Smooth muscle cell (in vitro differentiated cells): ENCODE measurements at regions not wholly inside any gene's neighbourhood (a gene's known extent, or its start where the extent isn't known, plus 50 kb on each side); places are given as distances from the start of the nearest gene placed in this dataset.

ENCODE experiments used
- DNase-seq: peaks from one replicate; lab custom pipeline; 2025; ENCODE audit not compliant: unreplicated experiment; lab: John Stamatoyannopoulos, UW
- H2AFZ ChIP-seq: fragments of 200-600 bp; sonication (generic); 2 replicates; pipeline ENCODE4 v1.6.0; 2016; ENCODE audit warnings: antibody characterized with exemption, low read depth, mild to moderate bottlenecking
- H3F3A ChIP-seq: fragments of 200-600 bp; sonication (generic); 2 replicates; pipeline ENCODE4 v1.6.0; 2017; ENCODE audit warnings: antibody characterized with exemption, low read depth
- H3K27ac ChIP-seq: fragments of 200-600 bp; sonication (generic); 2 replicates; pipeline ENCODE4 v1.5.1; 2016; ENCODE audit warnings: low read depth, mild to moderate bottlenecking
- H3K27me3 ChIP-seq: fragments of 200-600 bp; sonication (generic); 2 replicates; pipeline ENCODE4 v1.6.1; 2016; ENCODE audit warnings: low read depth, mild to moderate bottlenecking
- H3K36me3 ChIP-seq: fragments of 200-600 bp; sonication (generic); 2 replicates; pipeline ENCODE4 v1.5.1; 2016; ENCODE audit warnings: low read depth
- H3K4me1 ChIP-seq: fragments of 200-600 bp; sonication (generic); 2 replicates; pipeline ENCODE4 v1.5.1; 2016; ENCODE audit warnings: low read depth
- H3K4me2 ChIP-seq: fragments of 200-600 bp; sonication (generic); 2 replicates; pipeline ENCODE4 v1.6.0; 2016; ENCODE audit warnings: mild to moderate bottlenecking
- H3K4me3 ChIP-seq: fragments of 200-600 bp; sonication (generic); 2 replicates; pipeline ENCODE4 v1.5.1; 2016; ENCODE audit warnings: mild to moderate bottlenecking
- H3K79me2 ChIP-seq: fragments of 200-600 bp; sonication (generic); 2 replicates; pipeline ENCODE4 v1.6.0; 2016; ENCODE audit warnings: low read depth, mild to moderate bottlenecking
- H3K9ac ChIP-seq: fragments of 200-600 bp; sonication (generic); 2 replicates; pipeline ENCODE4 v1.6.0; 2016; ENCODE audit warnings: low read depth
- H3K9me3 ChIP-seq: fragments of 200-600 bp; sonication (generic); replicated peaks from 2 replicates; pipeline ENCODE4 v1.5.1; 2016; ENCODE audit warnings: low read depth
- H4K20me1 ChIP-seq: fragments of 200-600 bp; sonication (generic); 2 replicates; pipeline ENCODE4 v1.6.0; 2016; ENCODE audit warnings: low read depth
- WGBS: methylation state at CpG from one replicate; pipeline ENCODE4 v1.1.7; 2016; ENCODE audit warnings: low lambda C conversion rate; 5-methylcytosine and 5-hydroxymethylcytosine counted together
- TF ChIP-seq, protein P1 (sequence below): fragments of 200-600 bp; sonication (generic); IDR thresholded peaks from 2 replicates; pipeline ENCODE4 v1.5.1; 2017; ENCODE audit warnings: borderline replicate concordance, mild to moderate bottlenecking, antibody characterized with exemption; ENCODE audit not compliant: insufficient read depth, poor library complexity, severe bottlenecking

DNA sequence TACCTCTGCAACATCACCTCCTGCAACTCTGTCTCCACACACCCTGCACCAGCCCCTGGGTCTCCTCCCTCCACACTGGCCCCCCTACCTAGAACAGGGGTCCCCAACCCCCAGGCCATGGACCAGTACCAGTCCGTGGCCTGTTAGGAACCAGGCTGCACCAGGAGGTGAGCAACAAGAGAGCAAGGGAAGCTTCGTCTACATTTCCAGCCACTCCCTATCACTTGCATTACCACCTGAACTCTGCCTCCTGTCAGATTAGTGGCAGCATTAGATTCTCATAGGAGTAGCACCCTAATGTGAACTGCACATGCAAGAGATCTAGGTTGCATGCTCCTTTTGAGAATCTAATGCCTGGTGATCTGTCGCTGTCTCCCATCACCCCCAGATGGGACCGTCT lies 108.8 kb upstream of the WDR11 start:
- H4K20me1 ChIP-seq: no peaks in the 10 kb centered on the region
- no peaks in the 10 kb centered on the region for H3K79me2 ChIP-seq
- peaks cover 22% of the 10 kb centered on the region for H3K27me3 ChIP-seq
- H3K4me3 ChIP-seq: no peak overlapping the region
- H3K4me1 ChIP-seq: no peaks in the 10 kb centered on the region
- no peak overlapping the region for H2AFZ ChIP-seq
- no peak overlapping the region for H3K9ac ChIP-seq
- 90% methylated on average over 4 of the region's 4 CpGs for WGBS
- DNase-seq: no peak
- H3K4me2 ChIP-seq: no peak overlapping the region
- TF ChIP-seq, protein P1, sequence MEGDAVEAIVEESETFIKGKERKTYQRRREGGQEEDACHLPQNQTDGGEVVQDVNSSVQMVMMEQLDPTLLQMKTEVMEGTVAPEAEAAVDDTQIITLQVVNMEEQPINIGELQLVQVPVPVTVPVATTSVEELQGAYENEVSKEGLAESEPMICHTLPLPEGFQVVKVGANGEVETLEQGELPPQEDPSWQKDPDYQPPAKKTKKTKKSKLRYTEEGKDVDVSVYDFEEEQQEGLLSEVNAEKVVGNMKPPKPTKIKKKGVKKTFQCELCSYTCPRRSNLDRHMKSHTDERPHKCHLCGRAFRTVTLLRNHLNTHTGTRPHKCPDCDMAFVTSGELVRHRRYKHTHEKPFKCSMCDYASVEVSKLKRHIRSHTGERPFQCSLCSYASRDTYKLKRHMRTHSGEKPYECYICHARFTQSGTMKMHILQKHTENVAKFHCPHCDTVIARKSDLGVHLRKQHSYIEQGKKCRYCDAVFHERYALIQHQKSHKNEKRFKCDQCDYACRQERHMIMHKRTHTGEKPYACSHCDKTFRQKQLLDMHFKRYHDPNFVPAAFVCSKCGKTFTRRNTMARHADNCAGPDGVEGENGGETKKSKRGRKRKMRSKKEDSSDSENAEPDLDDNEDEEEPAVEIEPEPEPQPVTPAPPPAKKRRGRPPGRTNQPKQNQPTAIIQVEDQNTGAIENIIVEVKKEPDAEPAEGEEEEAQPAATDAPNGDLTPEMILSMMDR: no peak
- H3F3A ChIP-seq: no peaks in the 10 kb centered on the region
- H3K27ac ChIP-seq: no peak overlapping the region
- no peaks in the 10 kb centered on the region for H3K9me3 ChIP-seq
- no peaks in the 10 kb centered on the region for H3K36me3 ChIP-seq

DNA sequence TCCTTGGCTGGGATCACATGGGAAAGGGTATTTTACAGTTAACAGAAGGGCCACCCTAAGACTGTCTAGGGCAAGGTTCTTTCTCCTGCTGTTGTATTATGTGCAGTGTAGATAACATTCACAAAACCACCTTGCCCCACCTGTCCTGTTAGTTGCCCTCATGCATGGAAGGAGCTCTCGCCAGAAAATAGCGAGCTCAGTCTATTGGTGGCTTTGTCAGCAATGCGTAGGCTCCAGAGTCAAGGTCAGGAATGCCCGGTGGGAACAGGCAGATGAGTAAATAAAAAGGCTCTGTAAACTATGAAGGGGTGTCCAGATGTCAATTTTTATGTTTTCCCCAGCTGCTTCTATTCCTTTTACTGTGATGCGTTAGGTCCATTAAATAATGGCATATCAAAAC lies 107.1 kb upstream of the WDR11 start:
- no peaks in the 10 kb centered on the region for H3K79me2 ChIP-seq
- H3K4me1 ChIP-seq: no peaks in the 10 kb centered on the region
- no peak overlapping the region for H2AFZ ChIP-seq
- TF ChIP-seq, protein P1: no peak
- no peak overlapping the region for H3K27ac ChIP-seq
- no peak overlapping the region for H3K4me2 ChIP-seq
- H3K27me3 ChIP-seq: peaks cover 26% of the 10 kb centered on the region
- H3K36me3 ChIP-seq: no peaks in the 10 kb centered on the region
- no peaks in the 10 kb centered on the region for H4K20me1 ChIP-seq
- WGBS: 94% methylated on average over 5 of the region's 5 CpGs
- H3K4me3 ChIP-seq: no peak overlapping the region
- H3K9ac ChIP-seq: no peak overlapping the region
- DNase-seq: no peak
- H3K9me3 ChIP-seq: no peaks in the 10 kb centered on the region
- H3F3A ChIP-seq: no peaks in the 10 kb centered on the region

DNA sequence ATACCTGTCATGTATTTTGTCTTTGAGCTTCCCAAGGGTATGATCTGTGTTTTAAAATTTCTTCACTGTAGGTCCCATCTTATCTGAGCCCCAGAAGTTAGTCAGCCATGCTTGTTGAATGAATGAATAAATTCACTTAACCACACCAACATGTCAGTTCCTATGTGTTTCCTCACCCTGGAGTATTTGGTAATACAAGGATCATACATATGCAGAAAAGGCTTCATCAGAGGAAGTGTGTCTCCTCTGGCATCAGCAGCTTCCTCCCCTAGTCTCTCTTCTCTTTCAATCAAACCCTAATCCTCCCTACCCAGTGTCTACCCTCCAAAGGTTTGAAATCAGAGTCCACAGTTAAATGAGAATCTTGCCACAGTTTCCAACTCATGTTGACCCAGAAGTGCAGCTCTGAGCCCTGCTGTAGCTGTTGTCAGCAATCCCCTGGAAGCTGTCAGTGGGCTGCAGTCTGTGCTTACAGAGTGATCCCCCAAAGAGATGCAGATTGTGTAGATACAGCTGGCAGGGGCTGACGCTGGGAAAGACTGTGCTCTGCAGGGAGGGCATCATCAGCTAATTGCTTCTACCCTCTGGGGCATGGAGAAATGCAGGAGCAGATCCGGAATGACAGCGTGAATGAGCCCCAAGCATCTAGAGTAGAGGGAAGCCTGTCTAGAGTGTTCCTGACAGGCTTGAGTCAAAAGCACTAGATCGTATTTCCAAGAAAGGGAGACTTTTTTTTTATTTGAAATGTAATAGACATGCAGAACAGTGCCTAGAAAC lies 105.0 kb upstream of the WDR11 start:
- Histone ChIP-seq H3K79me2 (no peaks in the 10 kb centered on the region), H3K4me1 (no peaks in the 10 kb centered on the region), H3F3A (no peaks in the 10 kb centered on the region), H3K4me3 (no peak overlapping the region), H3K27me3 (peaks cover 28% of the 10 kb centered on the region), H2AFZ (no peak overlapping the region), H3K36me3 (no peaks in the 10 kb centered on the region), H3K27ac (no peak overlapping the region), H3K4me2 (no peak overlapping the region), H3K9ac (no peak overlapping the region), H4K20me1 (no peaks in the 10 kb centered on the region), H3K9me3 (no peaks in the 10 kb centered on the region)
- TF ChIP-seq, protein P1: no peak
- DNase-seq: no peak
- WGBS: 54% methylated on average over 4 of the region's 4 CpGs

DNA sequence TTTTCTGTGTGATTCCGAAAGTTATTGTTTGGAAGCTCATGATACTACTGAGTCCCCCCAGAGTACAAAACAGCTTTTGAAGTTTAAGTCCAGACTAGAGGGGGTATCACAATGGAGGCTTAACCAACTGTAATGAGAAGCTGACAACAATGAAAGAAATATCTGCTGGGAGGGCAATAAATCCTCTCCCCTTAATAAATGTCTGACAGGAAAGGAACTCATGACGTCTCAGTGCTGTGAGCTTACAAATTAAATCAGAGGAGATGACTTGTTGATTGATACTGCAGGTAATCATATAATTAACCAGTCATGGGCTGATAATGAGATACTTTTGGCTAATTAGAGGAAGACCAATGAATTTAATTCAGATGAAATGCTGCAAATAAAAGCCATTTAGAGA lies 102.6 kb upstream of the WDR11 start:
- DNase-seq: no peak
- 83% methylated on average over 2 of the region's 2 CpGs for WGBS
- no peaks in the 10 kb centered on the region for H3F3A ChIP-seq
- no peak overlapping the region for H3K27ac ChIP-seq
- H3K4me2 ChIP-seq: no peak overlapping the region
- no peaks in the 10 kb centered on the region for H3K36me3 ChIP-seq
- H3K9me3 ChIP-seq: no peaks in the 10 kb centered on the region
- no peaks in the 10 kb centered on the region for H4K20me1 ChIP-seq
- TF ChIP-seq, protein P1: no peak
- H3K79me2 ChIP-seq: no peaks in the 10 kb centered on the region
- no peak overlapping the region for H3K4me3 ChIP-seq
- H3K27me3 ChIP-seq: peaks cover 24% of the 10 kb centered on the region
- H3K4me1 ChIP-seq: no peaks in the 10 kb centered on the region
- no peak overlapping the region for H2AFZ ChIP-seq
- no peak overlapping the region for H3K9ac ChIP-seq
